HG03558 (cell line): ENCODE measurements at regions not wholly inside any gene's neighbourhood (a gene's known extent, or its start where the extent isn't known, plus 50 kb on each side); places are given as distances from the start of the nearest gene placed in this dataset.
A peak's percentile ranks its signal among the peaks of the same experiment; 100 is the strongest.

Source experiments
- ATAC-seq: cut with Tn5 transposase; IDR thresholded peaks from one replicate; pipeline ENCODE4 v1.9.1; 2021; ENCODE audit warnings: moderate number of reproducible peaks; ENCODE audit not compliant: unreplicated experiment; ENCODE audit errors: extremely low read depth

GRCh38 chr6:2542858-2543218, 207.9 kb downstream of the MYLK4 start:
- peak; percentile 78 for ATAC-seq

GRCh38 chr6:2542101-2542857, 208.4 kb downstream of the MYLK4 start:
- no peak for ATAC-seq

GRCh38 chr6:2536451-2536850, 214.3 kb downstream of the MYLK4 start:
- no peak for ATAC-seq

- ATAC-seq = no peak
Measured at GRCh38 chr6:2535506-2535905, 215.2 kb downstream of the MYLK4 start.

GRCh38 chr6:2534406-2535042, 216.2 kb downstream of the MYLK4 start:
- no peak for ATAC-seq

GRCh38 chr6:2531426-2532215, 219.1 kb downstream of the MYLK4 start:
- no peak for ATAC-seq

- ATAC-seq = no peak
Measured at GRCh38 chr6:2529211-2529719, 221.5 kb downstream of the MYLK4 start.

GRCh38 chr6:2528156-2528555, 222.6 kb downstream of the MYLK4 start:
- no peak for ATAC-seq

GRCh38 chr6:2526766-2527165, 224.0 kb downstream of the MYLK4 start:
- no peak for ATAC-seq

GRCh38 chr6:2524090-2524489, 226.6 kb downstream of the MYLK4 start:
- ATAC-seq = no peak

- ATAC-seq = no peak
Measured at GRCh38 chr6:2523061-2523460, 227.7 kb downstream of the MYLK4 start.

GRCh38 chr6:2522521-2522920, 228.2 kb downstream of the MYLK4 start:
- ATAC-seq = no peak

- no peak for ATAC-seq
Measured at GRCh38 chr6:2517855-2518473, 232.8 kb downstream of the MYLK4 start.

- no peak for ATAC-seq
Measured at GRCh38 chr6:2517401-2517800, 233.3 kb downstream of the MYLK4 start.

- no peak for ATAC-seq
Measured at GRCh38 chr6:2516059-2516458, 234.7 kb downstream of the MYLK4 start.

GRCh38 chr6:2514965-2515543, 235.7 kb downstream of the MYLK4 start:
- no peak for ATAC-seq

- ATAC-seq = no peak
Measured at GRCh38 chr6:2512802-2513201, 237.9 kb downstream of the MYLK4 start.

- ATAC-seq = no peak
Measured at GRCh38 chr6:2510316-2510715, 240.4 kb downstream of the MYLK4 start.

- no peak for ATAC-seq
Measured at GRCh38 chr6:2509711-2510110, 241.0 kb downstream of the MYLK4 start.

GRCh38 chr6:2508071-2508470, 242.7 kb downstream of the MYLK4 start:
- no peak for ATAC-seq
